Astrocyte of the spinal cord (primary cell): ENCODE measurements at regions not wholly inside any gene's neighbourhood (a gene's known extent, or its start where the extent isn't known, plus 50 kb on each side); places are given as distances from the start of the nearest gene placed in this dataset.

Source experiments
- DNase-seq: peaks from one replicate; pipeline ENCODE4 v3.0.0; 2011; ENCODE audit warnings: low read depth, low spot score
- H3K4me3 ChIP-seq: 2 replicates; pipeline ENCODE4 v1.5.1; 2011; ENCODE audit warnings: low read depth, mild to moderate bottlenecking, low read length, moderate library complexity
- CTCF ChIP-seq: IDR thresholded peaks from 2 replicates; pipeline ENCODE4 v1.5.1; 2012; ENCODE audit warnings: low read depth, mild to moderate bottlenecking, low read length, inconsistent platforms
- in situ Hi-C: cut with HindIII; loops from 2 replicates; pipeline ENCODE4 v1.10.0; 2017; ENCODE audit warnings: low sequenced_read_pairs

DNA sequence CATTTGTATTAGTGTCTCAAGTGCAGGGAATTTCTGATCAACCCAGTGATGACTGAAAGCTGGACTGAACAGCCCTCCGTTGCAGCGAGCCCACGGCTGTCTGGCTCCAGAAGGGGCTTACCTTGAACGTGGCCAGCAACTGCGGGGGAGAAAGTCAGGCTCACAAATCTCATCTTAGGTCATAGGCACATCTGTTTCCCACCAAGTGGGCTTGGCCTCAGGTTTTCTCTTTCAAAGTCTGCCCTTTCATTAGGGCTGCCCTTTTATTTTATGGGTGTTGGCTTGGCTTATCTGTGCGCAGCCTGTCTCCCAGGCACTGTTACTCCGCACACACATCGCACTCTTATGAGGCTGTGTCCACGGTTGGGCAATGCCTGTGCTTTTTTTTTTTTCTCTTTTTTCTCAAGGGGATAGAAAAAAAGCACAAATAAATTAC lies 178.0 kb downstream of the JCAD start:
- no peak for DNase-seq
- in situ Hi-C loops = no loop called here
- TF ChIP-seq CTCF = no peak
- H3K4me3 ChIP-seq = no peak overlapping the region

DNA sequence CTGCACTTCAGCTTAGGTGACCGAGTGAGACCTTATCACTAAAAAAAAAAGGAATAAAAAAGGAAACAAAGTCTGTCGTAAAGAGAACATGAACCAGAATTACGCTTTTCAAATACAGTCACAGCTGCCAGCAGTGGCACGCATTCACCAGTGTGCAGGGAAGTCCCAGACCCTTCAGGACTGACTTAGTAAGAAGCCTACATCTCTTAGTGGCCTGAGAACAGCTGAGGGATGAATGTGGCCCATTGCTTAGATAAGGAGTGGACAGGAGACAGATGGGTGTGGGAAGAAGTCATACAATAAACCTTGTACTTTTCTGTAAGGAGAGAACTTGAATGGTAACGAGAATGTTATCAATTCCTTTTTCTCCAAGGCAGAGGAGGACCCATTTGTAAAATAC lies 178.5 kb downstream of the JCAD start:
- in situ Hi-C loops = no loop called here
- TF ChIP-seq CTCF = no peak
- H3K4me3 ChIP-seq = no peak overlapping the region
- no peak for DNase-seq

- in situ Hi-C loops = no loop called here
- DNase-seq = no peak
- H3K4me3 ChIP-seq = no peak overlapping the region
- TF ChIP-seq CTCF = no peak
These were observed 179.5 kb downstream of the JCAD start for GRCh38 chr10:29879862-29880261.

DNA sequence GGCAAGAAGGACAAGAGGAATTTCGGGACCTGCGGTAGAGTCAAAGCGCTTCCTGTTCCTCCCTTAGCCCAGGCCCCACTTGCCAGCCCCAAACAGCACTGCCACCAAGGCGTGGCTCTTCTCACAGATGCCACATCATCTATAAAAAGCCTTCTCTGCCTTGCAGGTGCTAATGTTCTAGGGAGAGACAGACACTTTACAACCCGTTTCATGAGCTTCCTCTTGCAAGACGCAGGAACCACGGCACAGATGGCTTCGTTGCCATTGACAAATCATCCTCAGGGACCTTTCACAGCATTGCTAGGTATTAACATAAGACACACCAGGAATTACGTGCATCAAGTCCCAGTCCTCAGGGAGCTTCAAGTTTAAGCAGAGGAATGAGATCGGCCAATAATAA lies 180.9 kb downstream of the JCAD start:
- in situ Hi-C loops = no loop called here
- no peak for DNase-seq
- no peak overlapping the region for H3K4me3 ChIP-seq
- TF ChIP-seq CTCF = no peak

DNA sequence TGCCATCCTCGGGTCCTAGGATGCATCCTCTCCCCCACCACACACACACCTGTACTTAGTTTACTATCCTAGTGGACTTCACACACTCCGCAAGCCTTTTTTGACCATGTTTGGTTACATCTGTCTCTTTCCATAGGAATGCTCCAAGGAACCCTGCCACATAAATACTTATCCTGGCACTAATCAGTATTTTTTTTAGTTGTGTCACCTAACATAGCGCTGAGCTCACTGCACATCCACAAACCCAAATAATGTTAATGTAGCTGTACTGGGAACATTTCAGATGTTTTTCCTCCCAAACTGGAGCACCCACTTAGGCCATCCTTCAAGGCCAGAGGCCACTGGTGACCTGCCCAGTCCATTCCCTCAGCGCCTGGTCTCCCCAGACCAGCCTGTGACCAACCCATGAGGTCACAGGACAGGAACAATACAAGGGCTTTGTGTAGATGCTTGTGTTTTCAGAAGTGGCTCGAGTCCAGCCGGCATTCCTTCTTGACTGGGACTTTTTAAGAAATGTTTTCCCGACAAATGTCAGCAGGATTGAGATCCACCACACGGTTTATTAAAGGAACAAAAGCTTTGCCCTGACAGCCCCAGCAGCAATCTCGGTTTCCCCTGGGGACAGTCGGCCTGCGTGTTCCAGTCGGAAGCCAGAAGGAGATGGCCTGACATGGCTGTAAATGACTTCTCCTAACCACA lies 181.4 kb downstream of the JCAD start:
- DNase-seq = no peak

GRCh38 chr10:29876008-29876555 lies 183.3 kb downstream of the JCAD start:
- in situ Hi-C loops = no loop called here

More for the DNA sequence above, 181.4 kb downstream of the JCAD start:
- no peak for TF ChIP-seq CTCF
- in situ Hi-C loops = no loop called here
- H3K4me3 ChIP-seq = no peak overlapping the region

More at GRCh38 chr10:29876008-29876555, 183.3 kb downstream of the JCAD start:
- no peak for DNase-seq
- H3K4me3 ChIP-seq = no peak overlapping the region
- TF ChIP-seq CTCF = no peak
